ENCODE measurements at regions not wholly inside any gene's neighbourhood (a gene's known extent, or its start where the extent isn't known, plus 50 kb on each side); places are given as distances from the start of the nearest gene placed in this dataset.

DNA sequence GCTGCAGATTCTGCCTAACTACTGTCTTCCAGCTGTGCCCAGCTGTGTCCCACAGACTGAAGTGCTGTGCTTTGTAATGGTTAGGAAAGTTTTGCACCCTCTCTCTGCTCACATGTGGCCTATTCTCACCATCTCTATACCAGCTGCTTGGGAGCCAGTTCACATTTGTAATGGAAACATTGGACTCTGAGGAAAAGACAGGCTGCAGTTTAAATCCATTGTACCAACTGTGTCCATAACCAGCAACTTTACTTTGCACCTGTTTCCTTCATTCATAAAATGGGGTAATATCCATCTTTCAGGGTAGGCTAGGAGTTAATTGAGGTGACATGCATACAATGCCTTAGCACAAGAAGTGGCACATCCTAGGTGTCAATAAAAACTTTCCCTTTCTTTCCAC is 344.0 kb downstream of the TNS1 start:
- TF ChIP-seq TCF12 (IDR thresholded peaks at IDR 0.05): no peak
- TF ChIP-seq, protein P1, sequence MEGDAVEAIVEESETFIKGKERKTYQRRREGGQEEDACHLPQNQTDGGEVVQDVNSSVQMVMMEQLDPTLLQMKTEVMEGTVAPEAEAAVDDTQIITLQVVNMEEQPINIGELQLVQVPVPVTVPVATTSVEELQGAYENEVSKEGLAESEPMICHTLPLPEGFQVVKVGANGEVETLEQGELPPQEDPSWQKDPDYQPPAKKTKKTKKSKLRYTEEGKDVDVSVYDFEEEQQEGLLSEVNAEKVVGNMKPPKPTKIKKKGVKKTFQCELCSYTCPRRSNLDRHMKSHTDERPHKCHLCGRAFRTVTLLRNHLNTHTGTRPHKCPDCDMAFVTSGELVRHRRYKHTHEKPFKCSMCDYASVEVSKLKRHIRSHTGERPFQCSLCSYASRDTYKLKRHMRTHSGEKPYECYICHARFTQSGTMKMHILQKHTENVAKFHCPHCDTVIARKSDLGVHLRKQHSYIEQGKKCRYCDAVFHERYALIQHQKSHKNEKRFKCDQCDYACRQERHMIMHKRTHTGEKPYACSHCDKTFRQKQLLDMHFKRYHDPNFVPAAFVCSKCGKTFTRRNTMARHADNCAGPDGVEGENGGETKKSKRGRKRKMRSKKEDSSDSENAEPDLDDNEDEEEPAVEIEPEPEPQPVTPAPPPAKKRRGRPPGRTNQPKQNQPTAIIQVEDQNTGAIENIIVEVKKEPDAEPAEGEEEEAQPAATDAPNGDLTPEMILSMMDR (IDR thresholded peaks at IDR 0.05): no peak
- no peak for TF ChIP-seq ELF1 (IDR thresholded peaks at IDR 0.05)
- no peak for TF ChIP-seq SIN3A (IDR thresholded peaks at IDR 0.05; ENCODE audit: borderline replicate concordance, low read depth, low read length)
